ENCODE measurements at regions not wholly inside any gene's neighbourhood (a gene's known extent, or its start where the extent isn't known, plus 50 kb on each side); places are given as distances from the start of the nearest gene placed in this dataset.

DNA sequence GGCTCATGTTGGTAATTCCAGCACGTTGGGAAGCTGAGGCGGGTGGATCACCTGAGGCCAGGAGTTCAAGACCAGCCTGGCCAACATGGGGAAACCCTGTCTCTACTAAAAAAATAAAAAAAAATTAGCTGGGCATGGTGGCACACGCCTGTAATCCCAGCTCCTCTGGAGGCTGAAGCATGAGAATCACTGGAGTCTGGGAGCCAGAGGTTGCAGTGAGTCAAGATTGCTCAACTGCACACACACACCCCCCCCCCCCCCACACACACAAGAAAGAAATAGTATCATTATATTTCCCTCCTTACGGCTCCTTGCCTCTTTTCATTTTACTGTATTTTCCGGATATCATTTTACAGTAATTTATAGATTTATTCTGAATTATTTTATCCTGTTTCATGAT, 963.1 kb upstream of the GOT2 start:
- Histone ChIP-seq H2AFZ (ENCODE audit: low read depth, low read length, severe bottlenecking) (no peak overlapping the region), H3K9me2 (replicated peaks; ENCODE audit: insufficient read depth, low read length) (no peaks in the 10 kb centered on the region), H3K4me3 (ENCODE audit: insufficient read depth, low read length, poor library complexity, severe bottlenecking) (no peak overlapping the region), H3K79me2 (ENCODE audit: insufficient read depth, low read length) (no peaks in the 10 kb centered on the region), H3K36me3 (ENCODE audit: low read length) (no peaks in the 10 kb centered on the region), H4K20me1 (ENCODE audit: low read depth, low read length) (no peaks in the 10 kb centered on the region), H3K9me3 (ENCODE audit: insufficient read depth, low read length) (no peaks in the 10 kb centered on the region), H3K9ac (ENCODE audit: low read length) (no peak overlapping the region), H3K27me3 (ENCODE audit: low read length) (no peaks in the 10 kb centered on the region), H3K4me2 (ENCODE audit: low read depth, low read length, poor library complexity, severe bottlenecking) (no peak overlapping the region), H3K27ac (ENCODE audit: low read depth, low read length) (no peak overlapping the region), H3F3A (ENCODE audit: insufficient read depth) (no peaks in the 10 kb centered on the region)
- no peak for TF ChIP-seq EZH2phosphoT487 (conservative IDR thresholded peaks at IDR 0.05; ENCODE audit: low read length)
- TF ChIP-seq, protein P1, sequence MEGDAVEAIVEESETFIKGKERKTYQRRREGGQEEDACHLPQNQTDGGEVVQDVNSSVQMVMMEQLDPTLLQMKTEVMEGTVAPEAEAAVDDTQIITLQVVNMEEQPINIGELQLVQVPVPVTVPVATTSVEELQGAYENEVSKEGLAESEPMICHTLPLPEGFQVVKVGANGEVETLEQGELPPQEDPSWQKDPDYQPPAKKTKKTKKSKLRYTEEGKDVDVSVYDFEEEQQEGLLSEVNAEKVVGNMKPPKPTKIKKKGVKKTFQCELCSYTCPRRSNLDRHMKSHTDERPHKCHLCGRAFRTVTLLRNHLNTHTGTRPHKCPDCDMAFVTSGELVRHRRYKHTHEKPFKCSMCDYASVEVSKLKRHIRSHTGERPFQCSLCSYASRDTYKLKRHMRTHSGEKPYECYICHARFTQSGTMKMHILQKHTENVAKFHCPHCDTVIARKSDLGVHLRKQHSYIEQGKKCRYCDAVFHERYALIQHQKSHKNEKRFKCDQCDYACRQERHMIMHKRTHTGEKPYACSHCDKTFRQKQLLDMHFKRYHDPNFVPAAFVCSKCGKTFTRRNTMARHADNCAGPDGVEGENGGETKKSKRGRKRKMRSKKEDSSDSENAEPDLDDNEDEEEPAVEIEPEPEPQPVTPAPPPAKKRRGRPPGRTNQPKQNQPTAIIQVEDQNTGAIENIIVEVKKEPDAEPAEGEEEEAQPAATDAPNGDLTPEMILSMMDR (IDR thresholded peaks at IDR 0.05; ENCODE audit: insufficient read depth, low read length, poor library complexity, severe bottlenecking), result no peak

GRCh38 chr16:59696495-59696894, 962.4 kb upstream of the GOT2 start:
- Histone ChIP-seq H3K27ac (ENCODE audit: low read depth, low read length) (no peak overlapping the region), H3K4me2 (ENCODE audit: low read depth, low read length, poor library complexity, severe bottlenecking) (no peak overlapping the region), H3K27me3 (ENCODE audit: low read length) (no peaks in the 10 kb centered on the region), H3K9ac (ENCODE audit: low read length) (no peak overlapping the region), H3K79me2 (ENCODE audit: insufficient read depth, low read length) (no peaks in the 10 kb centered on the region), H3K4me3 (ENCODE audit: insufficient read depth, low read length, poor library complexity, severe bottlenecking) (no peak overlapping the region), H2AFZ (ENCODE audit: low read depth, low read length, severe bottlenecking) (no peak overlapping the region), H3K36me3 (ENCODE audit: low read length) (no peaks in the 10 kb centered on the region), H3F3A (ENCODE audit: insufficient read depth) (no peaks in the 10 kb centered on the region), H3K9me3 (ENCODE audit: insufficient read depth, low read length) (no peaks in the 10 kb centered on the region), H3K9me2 (replicated peaks; ENCODE audit: insufficient read depth, low read length) (no peaks in the 10 kb centered on the region), H4K20me1 (ENCODE audit: low read depth, low read length) (no peaks in the 10 kb centered on the region)
- TF ChIP-seq EZH2phosphoT487 (conservative IDR thresholded peaks at IDR 0.05; ENCODE audit: low read length), result no peak
- TF ChIP-seq, protein P1 (IDR thresholded peaks at IDR 0.05; ENCODE audit: insufficient read depth, low read length, poor library complexity, severe bottlenecking), result no peak

DNA sequence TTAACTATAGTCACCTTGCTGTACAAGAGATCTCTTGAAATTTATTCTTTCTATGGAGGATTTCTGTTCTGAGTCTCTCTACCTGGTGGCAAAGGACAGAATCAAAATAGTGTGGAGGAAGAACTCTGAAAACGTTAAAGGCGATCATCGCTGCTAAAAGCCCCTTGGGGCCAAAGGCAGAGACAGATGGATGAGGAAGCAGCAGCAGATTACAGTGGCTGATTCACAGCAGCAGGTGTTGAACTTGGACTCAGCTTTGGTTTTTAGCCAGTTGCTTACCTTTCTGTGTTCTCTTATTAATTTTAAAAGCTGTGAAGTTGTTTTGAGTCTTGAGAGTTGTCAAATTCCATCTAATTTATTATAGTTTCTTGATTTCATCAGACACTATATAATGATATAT, 956.1 kb upstream of the GOT2 start:
- no peak overlapping the region for H2AFZ ChIP-seq (ENCODE audit: low read depth, low read length, severe bottlenecking)
- no peaks in the 10 kb centered on the region for H3K27me3 ChIP-seq (ENCODE audit: low read length)
- no peak for TF ChIP-seq EZH2phosphoT487 (conservative IDR thresholded peaks at IDR 0.05; ENCODE audit: low read length)
- TF ChIP-seq, protein P1 (IDR thresholded peaks at IDR 0.05; ENCODE audit: insufficient read depth, low read length, poor library complexity, severe bottlenecking), result no peak
- no peak overlapping the region for H3K4me2 ChIP-seq (ENCODE audit: low read depth, low read length, poor library complexity, severe bottlenecking)
- no peak overlapping the region for H3K4me3 ChIP-seq (ENCODE audit: insufficient read depth, low read length, poor library complexity, severe bottlenecking)
- no peaks in the 10 kb centered on the region for H3K36me3 ChIP-seq (ENCODE audit: low read length)
- no peak overlapping the region for H3K27ac ChIP-seq (ENCODE audit: low read depth, low read length)
- H3K79me2 ChIP-seq (ENCODE audit: insufficient read depth, low read length), result no peaks in the 10 kb centered on the region
- H3F3A ChIP-seq (ENCODE audit: insufficient read depth), result no peaks in the 10 kb centered on the region
- H3K9me3 ChIP-seq (ENCODE audit: insufficient read depth, low read length), result no peaks in the 10 kb centered on the region
- no peak overlapping the region for H3K9ac ChIP-seq (ENCODE audit: low read length)
- H3K9me2 ChIP-seq (replicated peaks; ENCODE audit: insufficient read depth, low read length), result no peaks in the 10 kb centered on the region
- H4K20me1 ChIP-seq (ENCODE audit: low read depth, low read length), result no peaks in the 10 kb centered on the region

All from SU-DHL-6 (cell line).